NCI-H1417 (cell line): ENCODE measurements at regions not wholly inside any gene's neighbourhood (a gene's known extent, or its start where the extent isn't known, plus 50 kb on each side); places are given as distances from the start of the nearest gene placed in this dataset.
"Not testable (repeated sequence)": the region's sequence is repeated elsewhere in the genome, so short reads cannot be mapped to it uniquely, and the experiment has no call there.

ENCODE experiments used
- DNase-seq, 3 experiments: peaks; one replicate each; lab custom pipeline; 2025; lab: John Stamatoyannopoulos, UW

- DNase-seq = no peak
These were observed 302.5 kb downstream of the BMPER start for GRCh38 chr7:34207810-34208209.

- no peak for DNase-seq
These were observed 303.7 kb downstream of the BMPER start for GRCh38 chr7:34208878-34209621.

- DNase-seq = no peak
These were observed 305.7 kb downstream of the BMPER start for GRCh38 chr7:34211018-34211417.

- DNase-seq = no peak
These were observed 312.6 kb downstream of the BMPER start for GRCh38 chr7:34217972-34218371.

- no peak for DNase-seq
These were observed 313.9 kb downstream of the BMPER start for GRCh38 chr7:34219153-34219718.

GRCh38 chr7:34220506-34221185 is 315.3 kb downstream of the BMPER start:
- DNase-seq = no peak

GRCh38 chr7:34222316-34222715 is 317.0 kb downstream of the BMPER start:
- no peak for DNase-seq

- peak in 1 of 3 experiments; percentile 11 for DNase-seq
These were observed 317.4 kb downstream of the BMPER start for GRCh38 chr7:34222722-34223121.

GRCh38 chr7:34224281-34224680 is 318.9 kb downstream of the BMPER start:
- DNase-seq = peak in 2 of 3 experiments; percentile 49 to 88

- peak; percentile 38 to 87 (median 73) for DNase-seq
These were observed 319.9 kb downstream of the BMPER start for GRCh38 chr7:34225193-34225592.

- no peak for DNase-seq
These were observed 322.2 kb downstream of the BMPER start for GRCh38 chr7:34227525-34227924.

- DNase-seq = not testable (repeated sequence)
These were observed 329.8 kb downstream of the BMPER start for GRCh38 chr7:34235101-34235500.

- no peak for DNase-seq
These were observed 330.7 kb downstream of the BMPER start for GRCh38 chr7:34236057-34236456.

GRCh38 chr7:34236839-34237492 is 331.6 kb downstream of the BMPER start:
- DNase-seq = no peak

GRCh38 chr7:34237493-34237849 is 332.1 kb downstream of the BMPER start:
- DNase-seq = no peak

GRCh38 chr7:34240417-34240816 is 335.1 kb downstream of the BMPER start:
- DNase-seq = no peak

- no peak for DNase-seq
These were observed 337.1 kb downstream of the BMPER start for GRCh38 chr7:34242391-34242790.

- DNase-seq = no peak
These were observed 339.9 kb downstream of the BMPER start for GRCh38 chr7:34245246-34245645.

GRCh38 chr7:34247468-34247867 is 342.1 kb downstream of the BMPER start:
- no peak for DNase-seq

GRCh38 chr7:34249192-34249591 is 343.9 kb downstream of the BMPER start:
- DNase-seq = peak in 1 of 3 experiments; percentile 49

GRCh38 chr7:34260279-34260678 is 354.9 kb downstream of the BMPER start:
- DNase-seq = no peak

GRCh38 chr7:34263168-34263567 is 357.8 kb downstream of the BMPER start:
- DNase-seq = no peak

GRCh38 chr7:34269084-34269483 is 363.7 kb downstream of the BMPER start:
- no peak for DNase-seq
